CD4-positive, alpha-beta memory T cell (primary cell): ENCODE measurements at regions not wholly inside any gene's neighbourhood (a gene's known extent, or its start where the extent isn't known, plus 50 kb on each side); places are given as distances from the start of the nearest gene placed in this dataset.

Experiments used
- CTCF ChIA-PET: fragments of 350-600 bp; sonication (Branson Sonifier 250); formaldehyde crosslinking; loops from one replicate; lab custom pipeline; 2021; ENCODE audit warnings: inconsistent platforms; ENCODE audit not compliant: partially characterized antibody; lab: Charles Lee
- POLR2A ChIA-PET: fragments of 350-600 bp; sonication (Branson Sonifier 250); formaldehyde crosslinking; loops from one replicate; lab custom pipeline; 2021; ENCODE audit not compliant: partially characterized antibody; lab: Charles Lee
- DNase-seq, 5 donors: peaks; one replicate each; pipeline versions ENCODE4 v3.0.0 to v3.0.0-alpha.2; 2020 to 2022; ENCODE audit warnings: mixed read lengths in 1 of 5
- H3K27ac ChIP-seq: one replicate; pipeline ENCODE4 v1.7.0; 2013; ENCODE audit warnings: low read depth, low read length
- H3K27me3 ChIP-seq: 2 replicates; pipeline ENCODE4 v1.7.0; 2013; ENCODE audit warnings: mild to moderate bottlenecking, low read length, moderate library complexity; ENCODE audit not compliant: insufficient read depth
- H3K36me3 ChIP-seq: 2 replicates; pipeline ENCODE4 v1.7.0; 2013; ENCODE audit warnings: mild to moderate bottlenecking, low read length, moderate library complexity; ENCODE audit not compliant: insufficient read depth
- H3K4me1 ChIP-seq: 2 replicates; pipeline ENCODE4 v1.7.0; 2013; ENCODE audit warnings: mild to moderate bottlenecking, low read length, moderate library complexity; ENCODE audit not compliant: insufficient read depth
- H3K4me3 ChIP-seq, 2 donors: one replicate each; pipeline ENCODE4 v1.7.0; 2013; ENCODE audit warnings: low read length in 2 of 2, mild to moderate bottlenecking in 1 of 2
- H3K9me3 ChIP-seq, 2 donors: one replicate each; pipeline ENCODE4 v1.7.0; 2013; ENCODE audit warnings: low read length in 2 of 2, control low read depth in 1 of 2; ENCODE audit not compliant: control insufficient read depth in 1 of 2
- H3K27ac Mint-ChIP-seq, 7 donors: one replicate each; pipeline ENCODE4 v1.8.0; 2020 to 2021; ENCODE audit warnings: mixed read lengths in 7 of 7, mild to moderate bottlenecking in 6 of 7, inconsistent platforms in 3 of 7, moderate library complexity in 3 of 7
- H3K27me3 Mint-ChIP-seq, 2 donors: one replicate each; pipeline ENCODE4 v1.8.0; 2020 to 2021; ENCODE audit warnings: mixed read lengths in 2 of 2
- H3K36me3 Mint-ChIP-seq, 2 donors: one replicate each; pipeline ENCODE4 v1.8.0; 2020 to 2021; ENCODE audit warnings: mixed read lengths in 2 of 2, inconsistent platforms in 1 of 2, mild to moderate bottlenecking in 1 of 2
- H3K4me1 Mint-ChIP-seq, 4 donors: one replicate each; pipeline ENCODE4 v1.8.0; 2020 to 2021; ENCODE audit warnings: mixed read lengths in 4 of 4, mild to moderate bottlenecking in 1 of 4
- H3K4me3 Mint-ChIP-seq, 8 donors: one replicate each; pipeline ENCODE4 v1.8.0; 2020 to 2021; ENCODE audit warnings: mixed read lengths in 8 of 8, mild to moderate bottlenecking in 7 of 8, moderate library complexity in 6 of 8, inconsistent platforms in 3 of 8
- H3K9me3 Mint-ChIP-seq, 8 donors: one replicate each; pipeline ENCODE4 v1.8.0; 2020 to 2021; ENCODE audit warnings: mixed read lengths in 8 of 8, mild to moderate bottlenecking in 5 of 8, inconsistent platforms in 3 of 8, moderate library complexity in 1 of 8
- intact Hi-C: fragments of 100-400 bp; cut with micrococcal nuclease; formaldehyde crosslinking; loops from one replicate; pipeline ENCODE4 v1.15.1; 2023

- no peak overlapping the region for H3K27ac ChIP-seq
- H3K27me3 Mint-ChIP-seq: no peaks in the 10 kb centered on the region
- H3K4me1 Mint-ChIP-seq: no peaks in the 10 kb centered on the region
- ChIA-PET POLR2A (no interaction called here), CTCF (no interaction called here)
- H3K4me1 ChIP-seq: no peaks in the 10 kb centered on the region
- no peaks in the 10 kb centered on the region for H3K36me3 ChIP-seq
- H3K4me3 Mint-ChIP-seq: no peak overlapping the region
- peaks cover 0 to 11% (median 5%) of the 10 kb centered on the region in 8 donors for H3K9me3 Mint-ChIP-seq
- no peak overlapping the region for H3K27ac Mint-ChIP-seq
- H3K4me3 ChIP-seq: no peak overlapping the region
- intact Hi-C loops: no loop called here
- H3K36me3 Mint-ChIP-seq: no peaks in the 10 kb centered on the region
- no peaks in the 10 kb centered on the region for H3K27me3 ChIP-seq
- no peaks in the 10 kb centered on the region for H3K9me3 ChIP-seq
- DNase-seq: no peak
These were observed 900.8 kb downstream of the SLC4A3 start for GRCh38 chr2:220528180-220528675.

- peaks cover 0 to 14% (median 5%) of the 10 kb centered on the region in 8 donors for H3K9me3 Mint-ChIP-seq
- POLR2A ChIA-PET: no interaction called here
These were observed 903.8 kb downstream of the SLC4A3 start for GRCh38 chr2:220531216-220531615.

GRCh38 chr2:220533485-220533884 lies 906.1 kb downstream of the SLC4A3 start:
- no peaks in the 10 kb centered on the region for H3K27me3 Mint-ChIP-seq
- Histone ChIP-seq H3K4me1 (no peaks in the 10 kb centered on the region), H3K27ac (no peak overlapping the region), H3K9me3 (no peaks in the 10 kb centered on the region), H3K4me3 (no peak overlapping the region), H3K27me3 (no peaks in the 10 kb centered on the region), H3K36me3 (no peaks in the 10 kb centered on the region)
- H3K27ac Mint-ChIP-seq: no peak overlapping the region
- H3K4me1 Mint-ChIP-seq: no peaks in the 10 kb centered on the region
- DNase-seq: no peak
- ChIA-PET POLR2A (no interaction called here), CTCF (no interaction called here)
- peaks cover 2 to 13% (median 4%) of the 10 kb centered on the region in 8 donors for H3K9me3 Mint-ChIP-seq
- intact Hi-C loops: no loop called here
- H3K36me3 Mint-ChIP-seq: no peaks in the 10 kb centered on the region
- H3K4me3 Mint-ChIP-seq: no peak overlapping the region

More at GRCh38 chr2:220531216-220531615, 903.8 kb downstream of the SLC4A3 start:
- Histone ChIP-seq H3K4me3 (no peak overlapping the region), H3K36me3 (no peaks in the 10 kb centered on the region), H3K4me1 (no peaks in the 10 kb centered on the region), H3K27ac (no peak overlapping the region), H3K9me3 (no peaks in the 10 kb centered on the region), H3K27me3 (no peaks in the 10 kb centered on the region)
- no peak overlapping the region for H3K4me3 Mint-ChIP-seq
- no peak for DNase-seq
- H3K27me3 Mint-ChIP-seq: no peaks in the 10 kb centered on the region
- no peaks in the 10 kb centered on the region for H3K36me3 Mint-ChIP-seq
- H3K4me1 Mint-ChIP-seq: no peaks in the 10 kb centered on the region
- intact Hi-C loops: no loop called here
- H3K27ac Mint-ChIP-seq: no peak overlapping the region
- CTCF ChIA-PET: no interaction called here

- H3K9me3 Mint-ChIP-seq: peaks cover 0 to 7% (median 3%) of the 10 kb centered on the region in 8 donors
- intact Hi-C loops: no loop called here
- H3K27ac ChIP-seq: no peak overlapping the region
- H3K4me3 ChIP-seq: no peak overlapping the region
- H3K4me1 ChIP-seq: no peaks in the 10 kb centered on the region
- H3K27me3 ChIP-seq: no peaks in the 10 kb centered on the region
- no peak overlapping the region for H3K4me3 Mint-ChIP-seq
- POLR2A ChIA-PET: no interaction called here
- no peaks in the 10 kb centered on the region for H3K36me3 ChIP-seq
- no peak for DNase-seq
- H3K4me1 Mint-ChIP-seq: no peaks in the 10 kb centered on the region
- H3K9me3 ChIP-seq: no peaks in the 10 kb centered on the region
- no peaks in the 10 kb centered on the region for H3K27me3 Mint-ChIP-seq
- CTCF ChIA-PET: no interaction called here
- no peak overlapping the region for H3K27ac Mint-ChIP-seq
- no peaks in the 10 kb centered on the region for H3K36me3 Mint-ChIP-seq
These were observed 912.1 kb downstream of the SLC4A3 start for GRCh38 chr2:220539481-220539880.

GRCh38 chr2:220544049-220544448 lies 916.6 kb downstream of the SLC4A3 start:
- POLR2A ChIA-PET: no interaction called here
- H3K27me3 ChIP-seq: no peaks in the 10 kb centered on the region
- Mint-ChIP-seq H3K4me1 (no peaks in the 10 kb centered on the region), H3K4me3 (no peak overlapping the region), H3K36me3 (no peaks in the 10 kb centered on the region), H3K27ac (no peak overlapping the region), H3K9me3 (peaks cover 0 to 7% (median under 1%) of the 10 kb centered on the region in 8 donors), H3K27me3 (peaks cover 0 to 3% of the 10 kb centered on the region in 2 donors)
- no peaks in the 10 kb centered on the region for H3K4me1 ChIP-seq
- no peaks in the 10 kb centered on the region for H3K36me3 ChIP-seq
- no peak overlapping the region for H3K4me3 ChIP-seq
- DNase-seq: no peak
- CTCF ChIA-PET: no interaction called here
- intact Hi-C loops: no loop called here
- no peaks in the 10 kb centered on the region for H3K9me3 ChIP-seq
- no peak overlapping the region for H3K27ac ChIP-seq

- H3K4me3 ChIP-seq: no peak overlapping the region
- DNase-seq: no peak
- Mint-ChIP-seq H3K27me3 (peaks cover 0 to 3% of the 10 kb centered on the region in 2 donors), H3K4me3 (no peak overlapping the region), H3K4me1 (no peaks in the 10 kb centered on the region), H3K9me3 (peaks cover 0 to 3% (median 0%) of the 10 kb centered on the region in 8 donors), H3K36me3 (no peaks in the 10 kb centered on the region), H3K27ac (no peak overlapping the region)
- intact Hi-C loops: no loop called here
- H3K27me3 ChIP-seq: no peaks in the 10 kb centered on the region
- no peaks in the 10 kb centered on the region for H3K36me3 ChIP-seq
- CTCF ChIA-PET: no interaction called here
- H3K27ac ChIP-seq: no peak overlapping the region
- no peaks in the 10 kb centered on the region for H3K4me1 ChIP-seq
- POLR2A ChIA-PET: no interaction called here
- no peaks in the 10 kb centered on the region for H3K9me3 ChIP-seq
These were observed 923.7 kb downstream of the SLC4A3 start for GRCh38 chr2:220550995-220551700.

GRCh38 chr2:220552790-220553535 lies 925.5 kb downstream of the SLC4A3 start:
- no peak for DNase-seq
- Mint-ChIP-seq H3K9me3 (peaks cover 0 to 2% (median 0%) of the 10 kb centered on the region in 8 donors), H3K4me3 (no peak overlapping the region), H3K4me1 (no peaks in the 10 kb centered on the region), H3K27ac (no peak overlapping the region), H3K27me3 (no peaks in the 10 kb centered on the region), H3K36me3 (no peaks in the 10 kb centered on the region)
- Histone ChIP-seq H3K27ac (no peak overlapping the region), H3K27me3 (no peaks in the 10 kb centered on the region), H3K9me3 (no peaks in the 10 kb centered on the region), H3K4me3 (no peak overlapping the region), H3K36me3 (no peaks in the 10 kb centered on the region), H3K4me1 (no peaks in the 10 kb centered on the region)
- POLR2A ChIA-PET: no interaction called here
- CTCF ChIA-PET: no interaction called here
- intact Hi-C loops: no loop called here
